Karpas-422 (cell line): ENCODE measurements at regions not wholly inside any gene's neighbourhood (a gene's known extent, or its start where the extent isn't known, plus 50 kb on each side); places are given as distances from the start of the nearest gene placed in this dataset.

Source experiments
- DNase-seq: peaks from one replicate; pipeline ENCODE4 v3.0.0-alpha.2; 2015
- H2AFZ ChIP-seq: fragments of 200-600 bp; sonication (generic); 2 replicates; pipeline ENCODE4 v1.6.1; 2014; ENCODE audit warnings: antibody characterized with exemption, low read length, mixed read lengths
- H3K27ac ChIP-seq: fragments of 200-600 bp; sonication (generic); 2 replicates; pipeline ENCODE4 v1.5.1; 2014; ENCODE audit warnings: mild to moderate bottlenecking, low read length, moderate library complexity
- H3K27me3 ChIP-seq: fragments of 200-600 bp; sonication (generic); 2 replicates; pipeline ENCODE4 v1.6.1; 2014; ENCODE audit warnings: low read length, mixed read lengths
- H3K36me3 ChIP-seq: fragments of 200-600 bp; sonication (generic); 2 replicates; pipeline ENCODE4 v1.6.1; 2014; ENCODE audit warnings: low read length, mixed read lengths; ENCODE audit not compliant: insufficient read depth
- H3K4me1 ChIP-seq: fragments of 200-600 bp; sonication (generic); 2 replicates; pipeline ENCODE4 v1.6.1; 2014; ENCODE audit warnings: mild to moderate bottlenecking, low read length, mixed read lengths
- H3K4me2 ChIP-seq: fragments of 200-600 bp; sonication (generic); 2 replicates; pipeline ENCODE4 v1.6.1; 2014; ENCODE audit warnings: low read length, low read depth, mild to moderate bottlenecking; ENCODE audit not compliant: poor library complexity, severe bottlenecking
- H3K4me3 ChIP-seq: fragments of 200-600 bp; sonication (generic); 2 replicates; pipeline ENCODE4 v1.5.1; 2014; ENCODE audit warnings: mild to moderate bottlenecking, antibody characterized with exemption, low read length, mixed read lengths
- H3K79me2 ChIP-seq: fragments of 200-600 bp; sonication (generic); 2 replicates; pipeline ENCODE4 v1.6.1; 2014; ENCODE audit warnings: mild to moderate bottlenecking, low read length, mixed read lengths
- H3K9ac ChIP-seq: fragments of 200-600 bp; sonication (generic); 2 replicates; pipeline ENCODE4 v1.6.0; 2014; ENCODE audit warnings: low read length
- H3K9me2 ChIP-seq: fragments of 200-600 bp; sonication (generic), shearing (Covaris generic); replicated peaks from 2 replicates; pipeline ENCODE4 v1.6.0; 2014; ENCODE audit warnings: mild to moderate bottlenecking, low read length, moderate library complexity; ENCODE audit not compliant: insufficient read depth
- H3K9me3 ChIP-seq: fragments of 300-700, 200-600 bp; sonication (generic); 2 replicates; pipeline ENCODE4 v1.6.1; 2014; ENCODE audit warnings: low read length, mixed read lengths
- H4K20me1 ChIP-seq: fragments of 200-600 bp; sonication (generic); 2 replicates; pipeline ENCODE4 v1.6.1; 2014; ENCODE audit warnings: mild to moderate bottlenecking, antibody characterized with exemption, low read length, low read depth; ENCODE audit not compliant: insufficient read depth

DNA sequence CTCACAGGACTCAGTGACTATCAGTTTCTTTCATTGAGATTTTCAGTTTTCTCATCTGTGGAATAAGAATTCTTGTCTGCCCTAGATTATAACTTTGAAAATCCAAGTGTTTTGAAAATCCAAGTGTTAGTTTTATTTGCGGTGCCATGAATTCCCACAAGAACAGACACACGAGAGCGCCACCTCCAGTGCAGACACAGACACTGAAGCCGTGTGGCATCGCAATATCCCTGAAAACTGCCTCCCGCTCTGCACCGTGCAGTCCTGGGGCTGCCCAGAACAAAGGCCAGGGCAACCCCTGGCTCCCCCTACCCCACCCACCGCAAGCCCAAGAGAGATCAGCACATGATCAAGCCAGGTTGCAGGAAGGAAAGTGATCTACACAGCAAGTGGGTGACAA, 229.5 kb upstream of the ASIC2 start:
- Histone ChIP-seq H3K79me2 (no peaks in the 10 kb centered on the region), H2AFZ (no peak overlapping the region), H3K27ac (no peak overlapping the region), H3K9me2 (no peaks in the 10 kb centered on the region), H3K4me1 (no peaks in the 10 kb centered on the region), H3K36me3 (no peaks in the 10 kb centered on the region), H3K27me3 (no peaks in the 10 kb centered on the region), H3K9ac (no peak overlapping the region), H4K20me1 (no peaks in the 10 kb centered on the region), H3K4me3 (no peak overlapping the region), H3K4me2 (no peak overlapping the region), H3K9me3 (no peaks in the 10 kb centered on the region)
- no peak for DNase-seq

DNA sequence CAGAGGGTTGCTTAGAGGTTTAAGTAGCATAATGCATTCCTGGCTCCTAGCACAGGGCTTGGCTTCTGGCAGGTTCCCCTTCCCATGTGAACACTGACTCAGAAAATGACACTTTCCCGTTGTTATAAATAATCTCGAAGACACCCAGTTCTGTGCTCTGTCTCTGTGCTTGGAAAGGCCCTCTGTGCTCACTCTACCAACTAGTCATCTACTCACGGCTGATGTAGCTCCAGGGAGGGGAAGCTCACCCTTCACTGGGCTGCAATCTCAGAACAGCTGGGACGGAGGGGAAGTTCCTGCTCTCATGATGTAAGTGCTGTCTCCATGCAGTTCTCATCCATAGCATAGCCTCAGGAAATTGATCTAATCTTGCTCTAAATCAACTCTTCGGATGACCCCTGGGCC, 230.5 kb upstream of the ASIC2 start:
- no peaks in the 10 kb centered on the region for H3K9me3 ChIP-seq
- H3K79me2 ChIP-seq: no peaks in the 10 kb centered on the region
- H2AFZ ChIP-seq: no peak overlapping the region
- no peaks in the 10 kb centered on the region for H3K9me2 ChIP-seq
- H3K4me3 ChIP-seq: no peak overlapping the region
- H3K36me3 ChIP-seq: no peaks in the 10 kb centered on the region
- H3K27ac ChIP-seq: no peak overlapping the region
- H3K9ac ChIP-seq: no peak overlapping the region
- no peaks in the 10 kb centered on the region for H3K27me3 ChIP-seq
- no peaks in the 10 kb centered on the region for H4K20me1 ChIP-seq
- no peaks in the 10 kb centered on the region for H3K4me1 ChIP-seq
- no peak overlapping the region for H3K4me2 ChIP-seq
- no peak for DNase-seq

DNA sequence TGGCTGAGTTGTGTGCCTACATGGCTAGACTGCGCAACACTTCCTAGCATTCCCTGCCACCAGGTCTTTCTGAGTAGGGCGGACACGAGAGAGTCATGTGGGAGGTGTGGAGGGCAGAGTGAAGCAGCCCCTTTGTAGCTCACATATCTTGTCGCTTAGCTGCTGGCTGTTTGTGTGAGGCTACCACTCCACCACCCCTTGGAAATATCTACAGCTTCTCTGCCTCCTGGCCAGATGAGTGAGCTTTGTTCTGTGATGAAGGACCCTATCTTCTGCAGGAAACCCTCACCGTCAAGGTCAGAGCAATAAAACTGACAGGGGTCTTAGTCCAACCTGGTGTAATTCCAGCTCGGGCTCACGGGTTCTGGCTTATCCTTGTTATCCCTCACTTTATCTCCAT, 232.1 kb upstream of the ASIC2 start:
- H3K4me1 ChIP-seq: no peaks in the 10 kb centered on the region
- DNase-seq: no peak
- no peaks in the 10 kb centered on the region for H3K9me2 ChIP-seq
- no peak overlapping the region for H3K27ac ChIP-seq
- no peaks in the 10 kb centered on the region for H3K36me3 ChIP-seq
- H4K20me1 ChIP-seq: no peaks in the 10 kb centered on the region
- no peaks in the 10 kb centered on the region for H3K79me2 ChIP-seq
- no peak overlapping the region for H3K4me2 ChIP-seq
- no peak overlapping the region for H3K9ac ChIP-seq
- H3K4me3 ChIP-seq: no peak overlapping the region
- no peaks in the 10 kb centered on the region for H3K9me3 ChIP-seq
- H2AFZ ChIP-seq: no peak overlapping the region
- H3K27me3 ChIP-seq: no peaks in the 10 kb centered on the region

DNA sequence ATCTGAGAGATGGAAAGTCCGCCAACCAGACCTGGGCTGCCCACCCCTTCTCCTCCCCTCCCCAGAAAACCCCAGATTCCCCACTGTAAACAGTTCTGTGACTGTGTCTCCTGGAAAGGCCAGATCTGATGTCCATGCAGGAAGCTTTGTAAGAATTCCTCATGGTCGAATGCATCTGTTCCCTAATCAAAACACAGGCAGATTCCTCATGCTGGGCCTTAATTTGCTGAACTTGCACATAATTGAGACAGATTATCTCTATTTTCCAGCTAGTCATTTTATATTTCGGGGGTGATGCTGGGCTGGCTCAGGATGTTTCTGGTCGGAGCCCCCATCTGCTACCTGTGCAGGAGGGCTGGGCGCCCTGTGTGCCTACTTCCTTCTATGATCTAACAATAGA, 233.6 kb upstream of the ASIC2 start:
- Histone ChIP-seq H3K36me3 (no peaks in the 10 kb centered on the region), H3K27me3 (no peaks in the 10 kb centered on the region), H3K4me3 (no peak overlapping the region), H3K9me3 (no peaks in the 10 kb centered on the region), H3K9ac (no peak overlapping the region), H3K4me1 (no peaks in the 10 kb centered on the region), H3K27ac (no peak overlapping the region), H3K9me2 (no peaks in the 10 kb centered on the region), H3K79me2 (no peaks in the 10 kb centered on the region), H2AFZ (no peak overlapping the region), H3K4me2 (no peak overlapping the region), H4K20me1 (no peaks in the 10 kb centered on the region)
- DNase-seq: no peak

DNA sequence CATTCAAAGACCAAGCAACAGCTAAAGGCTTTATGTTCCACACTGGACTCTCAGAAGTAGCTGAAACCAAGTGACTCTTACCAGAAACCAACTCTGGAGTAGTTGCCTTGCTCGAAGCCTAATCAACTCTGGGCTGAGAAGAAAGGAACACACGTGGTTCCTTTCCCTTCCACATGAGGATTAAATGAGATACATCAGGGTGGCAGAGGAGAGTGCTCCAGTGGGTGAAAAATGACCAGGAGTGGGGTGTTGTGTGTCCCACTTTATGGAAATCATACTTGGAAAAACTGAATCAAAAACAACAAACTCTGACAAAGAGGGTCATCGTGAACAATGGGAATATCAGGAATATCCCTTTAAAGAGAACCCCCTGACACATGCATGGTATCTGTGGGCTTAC, 234.2 kb upstream of the ASIC2 start:
- Histone ChIP-seq H3K4me3 (no peak overlapping the region), H3K4me1 (no peaks in the 10 kb centered on the region), H3K27me3 (no peaks in the 10 kb centered on the region), H3K9ac (no peak overlapping the region), H3K36me3 (no peaks in the 10 kb centered on the region), H3K4me2 (no peak overlapping the region), H3K27ac (no peak overlapping the region), H3K79me2 (no peaks in the 10 kb centered on the region), H3K9me3 (no peaks in the 10 kb centered on the region), H2AFZ (no peak overlapping the region), H3K9me2 (no peaks in the 10 kb centered on the region), H4K20me1 (no peaks in the 10 kb centered on the region)
- no peak for DNase-seq

DNA sequence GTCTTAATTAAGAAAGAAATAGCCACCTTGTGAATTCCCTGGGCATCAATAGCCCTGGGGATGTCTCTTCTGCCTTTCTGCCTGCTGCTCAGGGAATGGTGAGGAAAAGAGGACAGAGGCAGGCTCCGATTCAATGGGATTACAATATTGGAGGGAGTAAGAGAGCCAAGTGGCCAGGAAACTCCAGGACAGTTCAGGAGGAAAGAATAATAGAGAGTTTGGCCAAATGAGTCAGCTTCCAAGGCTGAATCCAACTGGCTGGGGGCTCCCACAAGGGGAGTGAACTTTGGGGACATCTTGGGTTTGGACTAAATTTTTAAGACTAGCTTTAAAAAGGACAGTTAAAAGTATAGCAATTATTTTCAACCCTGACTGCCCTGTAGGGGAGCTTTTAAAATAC, 235.8 kb upstream of the ASIC2 start:
- Histone ChIP-seq H3K79me2 (no peaks in the 10 kb centered on the region), H4K20me1 (no peaks in the 10 kb centered on the region), H3K4me2 (no peak overlapping the region), H3K9ac (no peak overlapping the region), H3K36me3 (no peaks in the 10 kb centered on the region), H3K27me3 (no peaks in the 10 kb centered on the region), H2AFZ (no peak overlapping the region), H3K4me3 (no peak overlapping the region), H3K27ac (no peak overlapping the region), H3K4me1 (no peaks in the 10 kb centered on the region), H3K9me3 (no peaks in the 10 kb centered on the region), H3K9me2 (no peaks in the 10 kb centered on the region)
- DNase-seq: no peak

DNA sequence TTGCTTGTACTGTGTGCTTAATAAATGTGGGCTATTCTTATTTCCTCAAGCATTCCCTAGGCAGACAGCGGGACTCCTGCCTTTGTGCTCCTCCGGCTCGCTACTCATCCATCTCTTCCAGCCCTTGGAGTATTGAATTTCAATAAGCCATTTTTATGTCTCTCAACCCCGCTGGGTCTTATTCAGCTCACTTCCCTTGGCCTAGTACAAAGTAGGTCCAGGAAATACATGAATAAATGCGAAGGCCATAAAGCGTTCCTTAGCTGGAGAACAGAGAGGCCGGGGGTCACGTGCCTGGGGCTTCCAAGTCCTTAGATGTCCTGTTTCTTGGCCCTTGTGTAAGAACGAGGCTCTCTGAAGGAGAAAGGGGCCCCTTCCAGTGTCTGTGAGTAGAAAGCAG, 236.7 kb upstream of the ASIC2 start:
- H3K9me3 ChIP-seq: no peaks in the 10 kb centered on the region
- H3K9me2 ChIP-seq: no peaks in the 10 kb centered on the region
- no peak overlapping the region for H2AFZ ChIP-seq
- H3K9ac ChIP-seq: no peak overlapping the region
- no peak for DNase-seq
- H3K4me2 ChIP-seq: no peak overlapping the region
- no peak overlapping the region for H3K4me3 ChIP-seq
- no peaks in the 10 kb centered on the region for H3K79me2 ChIP-seq
- no peaks in the 10 kb centered on the region for H4K20me1 ChIP-seq
- H3K27ac ChIP-seq: no peak overlapping the region
- H3K4me1 ChIP-seq: no peaks in the 10 kb centered on the region
- H3K27me3 ChIP-seq: no peaks in the 10 kb centered on the region
- H3K36me3 ChIP-seq: no peaks in the 10 kb centered on the region

DNA sequence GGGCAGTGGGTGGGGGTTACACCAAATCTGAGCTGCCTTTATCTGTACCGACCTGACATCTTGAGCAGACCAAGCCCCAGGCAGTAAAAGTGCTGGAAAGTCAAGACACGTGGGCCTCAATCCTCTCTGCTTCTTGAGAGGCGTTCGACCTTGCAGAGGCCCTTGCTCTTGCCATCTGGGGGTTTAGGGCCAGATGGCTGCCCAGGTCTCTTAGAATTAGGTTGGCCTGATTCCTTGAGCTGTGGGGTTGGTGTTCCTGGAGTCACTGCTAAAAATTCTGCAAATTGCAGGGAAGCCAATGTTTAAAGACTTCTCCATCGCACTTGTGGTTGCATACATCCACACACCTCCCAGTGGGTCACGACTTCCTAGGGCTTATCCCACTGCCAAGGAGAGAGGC, 238.2 kb upstream of the ASIC2 start:
- Histone ChIP-seq H3K9me3 (no peaks in the 10 kb centered on the region), H3K36me3 (no peaks in the 10 kb centered on the region), H2AFZ (no peak overlapping the region), H3K27me3 (no peaks in the 10 kb centered on the region), H3K4me1 (no peaks in the 10 kb centered on the region), H3K79me2 (no peaks in the 10 kb centered on the region), H3K27ac (no peak overlapping the region), H3K9me2 (no peaks in the 10 kb centered on the region), H3K9ac (no peak overlapping the region), H3K4me3 (no peak overlapping the region), H3K4me2 (no peak overlapping the region), H4K20me1 (no peaks in the 10 kb centered on the region)
- no peak for DNase-seq

DNA sequence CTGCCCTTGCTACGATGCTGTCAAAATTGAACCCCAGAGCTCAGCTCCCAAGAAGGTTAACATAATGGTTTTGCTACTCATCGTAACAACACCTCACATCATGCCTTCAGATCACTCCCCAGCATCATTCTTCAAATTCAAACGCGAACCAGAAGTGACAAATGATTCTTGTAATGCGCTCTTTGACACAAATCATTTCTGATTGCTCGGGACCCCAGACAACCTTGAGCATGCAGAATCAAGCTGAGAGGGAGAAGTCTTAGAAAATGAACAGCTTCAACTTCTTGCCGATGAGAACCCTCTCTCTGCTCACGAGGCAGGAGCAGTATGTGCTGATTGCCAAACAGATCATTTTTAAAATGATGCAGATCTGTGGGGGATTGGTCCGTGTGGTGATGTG, 241.0 kb upstream of the ASIC2 start:
- H3K9me3 ChIP-seq: no peaks in the 10 kb centered on the region
- no peak overlapping the region for H3K4me2 ChIP-seq
- H3K9me2 ChIP-seq: no peaks in the 10 kb centered on the region
- no peak overlapping the region for H2AFZ ChIP-seq
- H3K79me2 ChIP-seq: no peaks in the 10 kb centered on the region
- H3K27ac ChIP-seq: no peak overlapping the region
- DNase-seq: no peak
- no peaks in the 10 kb centered on the region for H3K4me1 ChIP-seq
- H3K27me3 ChIP-seq: no peaks in the 10 kb centered on the region
- no peak overlapping the region for H3K9ac ChIP-seq
- H3K4me3 ChIP-seq: no peak overlapping the region
- H4K20me1 ChIP-seq: no peaks in the 10 kb centered on the region
- H3K36me3 ChIP-seq: no peaks in the 10 kb centered on the region
